Tibial nerve (tissue), 3 donors: ENCODE measurements at regions not wholly inside any gene's neighbourhood (a gene's known extent, or its start where the extent isn't known, plus 50 kb on each side); places are given as distances from the start of the nearest gene placed in this dataset.

Experiments
- EP300 ChIP-seq, 2 donors: sonication (generic); formaldehyde crosslinking; IDR thresholded peaks; one replicate each; pipeline ENCODE4 v1.6.1; 2017; ENCODE audit warnings: antibody characterized with exemption in 2 of 2, mild to moderate bottlenecking in 1 of 2
- POLR2A ChIP-seq, 2 donors: fragments of 450-650 bp; IDR thresholded peaks; one replicate each; pipeline ENCODE4 v1.6.1; 2017; ENCODE audit warnings: antibody characterized with exemption in 2 of 2, mild to moderate bottlenecking in 2 of 2, moderate library complexity in 2 of 2

GRCh38 chr20:51091406-51092195 is 68.7 kb upstream of the KCNG1 start:
- TF ChIP-seq POLR2A (IDR thresholded peaks at IDR 0.05) (no peak), EP300 (IDR thresholded peaks at IDR 0.05) (no peak)
